VCaP (cell line): ENCODE measurements at regions not wholly inside any gene's neighbourhood (a gene's known extent, or its start where the extent isn't known, plus 50 kb on each side); places are given as distances from the start of the nearest gene placed in this dataset.

Experiments
- H3K27ac ChIP-seq: fragments of 450-650 bp; 2 replicates; pipeline ENCODE4 v1.5.1; 2017
- TF ChIP-seq, protein P1 (sequence below): fragments of 450-650 bp; conservative IDR thresholded peaks from 2 replicates; pipeline ENCODE4 v1.5.1; 2017; ENCODE audit warnings: mild to moderate bottlenecking, moderate library complexity

GRCh38 chr7:51647931-51648351, 331.3 kb upstream of the COBL start:
- H3K27ac ChIP-seq, result peak overlapping the region; percentile 64
- TF ChIP-seq, protein P1, sequence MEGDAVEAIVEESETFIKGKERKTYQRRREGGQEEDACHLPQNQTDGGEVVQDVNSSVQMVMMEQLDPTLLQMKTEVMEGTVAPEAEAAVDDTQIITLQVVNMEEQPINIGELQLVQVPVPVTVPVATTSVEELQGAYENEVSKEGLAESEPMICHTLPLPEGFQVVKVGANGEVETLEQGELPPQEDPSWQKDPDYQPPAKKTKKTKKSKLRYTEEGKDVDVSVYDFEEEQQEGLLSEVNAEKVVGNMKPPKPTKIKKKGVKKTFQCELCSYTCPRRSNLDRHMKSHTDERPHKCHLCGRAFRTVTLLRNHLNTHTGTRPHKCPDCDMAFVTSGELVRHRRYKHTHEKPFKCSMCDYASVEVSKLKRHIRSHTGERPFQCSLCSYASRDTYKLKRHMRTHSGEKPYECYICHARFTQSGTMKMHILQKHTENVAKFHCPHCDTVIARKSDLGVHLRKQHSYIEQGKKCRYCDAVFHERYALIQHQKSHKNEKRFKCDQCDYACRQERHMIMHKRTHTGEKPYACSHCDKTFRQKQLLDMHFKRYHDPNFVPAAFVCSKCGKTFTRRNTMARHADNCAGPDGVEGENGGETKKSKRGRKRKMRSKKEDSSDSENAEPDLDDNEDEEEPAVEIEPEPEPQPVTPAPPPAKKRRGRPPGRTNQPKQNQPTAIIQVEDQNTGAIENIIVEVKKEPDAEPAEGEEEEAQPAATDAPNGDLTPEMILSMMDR, result no peak

DNA sequence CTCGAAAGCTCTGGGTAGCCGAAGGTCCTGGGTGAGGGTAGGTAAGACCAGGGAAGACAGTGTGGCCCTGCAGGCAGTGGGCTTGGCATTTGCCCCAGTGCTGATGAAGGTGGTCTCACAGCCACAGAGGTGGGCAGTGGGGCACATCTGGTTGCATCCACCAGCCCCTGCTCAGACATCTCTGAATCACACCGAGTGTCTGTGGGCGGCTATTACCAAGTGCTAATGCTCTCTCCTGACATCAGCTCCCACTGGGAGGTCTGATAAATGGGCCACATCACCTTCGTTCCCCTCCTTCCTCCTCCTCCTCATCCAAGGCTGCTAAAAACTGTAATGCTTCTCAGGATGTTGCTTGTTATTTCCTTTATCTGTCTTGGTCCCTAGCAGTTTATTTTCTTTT, 330.9 kb upstream of the COBL start:
- peak overlapping the region; percentile 64 for H3K27ac ChIP-seq
- TF ChIP-seq, protein P1, result no peak

DNA sequence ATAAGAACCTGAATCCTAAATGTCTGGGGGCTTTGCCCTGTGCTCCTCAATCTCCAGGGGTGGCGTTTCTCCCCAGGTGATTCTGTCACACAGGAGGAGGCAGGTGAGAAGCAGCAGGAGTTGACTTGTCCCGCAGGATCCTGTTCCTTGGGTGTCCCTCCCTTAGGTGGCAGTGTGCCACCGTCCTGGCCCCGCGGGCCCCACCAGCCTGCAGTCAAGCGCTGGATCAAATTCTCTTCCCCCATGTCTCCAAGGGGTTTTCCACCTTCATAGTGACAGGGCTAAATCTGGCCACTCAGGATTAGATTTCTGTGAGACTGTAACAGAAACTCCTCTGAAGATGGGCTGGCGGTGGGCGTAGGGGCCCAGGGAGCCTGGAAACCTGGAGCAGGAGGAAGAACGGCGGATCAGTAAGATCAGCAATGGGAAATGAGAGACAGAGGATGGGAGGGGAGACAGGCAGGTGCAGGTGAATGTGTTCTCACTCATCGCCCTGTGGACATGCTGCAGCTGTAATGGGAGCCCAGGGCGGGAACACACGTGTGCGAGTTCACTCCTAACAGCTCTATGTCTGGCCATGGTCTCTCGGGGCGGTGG, 329.2 kb upstream of the COBL start:
- H3K27ac ChIP-seq, result no peak overlapping the region; the same call in 1 of the 2 replicates
- TF ChIP-seq, protein P1, result no peak

DNA sequence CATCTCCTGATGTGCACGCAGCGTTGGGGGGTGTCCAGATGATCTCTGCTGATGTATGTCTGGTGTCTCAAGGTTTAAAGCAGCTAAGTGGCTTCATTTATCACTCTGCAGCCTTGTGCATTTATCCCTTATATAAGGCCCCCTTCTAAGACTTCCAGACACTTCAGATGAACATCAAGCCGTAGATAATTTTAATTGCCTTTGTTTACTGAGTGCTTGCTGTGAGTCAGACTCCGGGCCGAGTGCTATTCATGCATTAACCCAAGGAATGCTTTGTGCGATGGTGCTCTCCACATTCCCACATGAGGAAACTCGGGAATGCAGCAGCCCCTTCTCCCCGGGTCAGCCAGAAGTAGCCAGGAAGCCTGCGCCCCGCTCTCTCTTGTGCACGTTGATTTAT, 328.6 kb upstream of the COBL start:
- H3K27ac ChIP-seq, result no peak overlapping the region; the same call in 1 of the 2 replicates
- TF ChIP-seq, protein P1, result no peak

- TF ChIP-seq, protein P1, result no peak
Observed at GRCh38 chr7:51644216-51644615, 327.6 kb upstream of the COBL start.

DNA sequence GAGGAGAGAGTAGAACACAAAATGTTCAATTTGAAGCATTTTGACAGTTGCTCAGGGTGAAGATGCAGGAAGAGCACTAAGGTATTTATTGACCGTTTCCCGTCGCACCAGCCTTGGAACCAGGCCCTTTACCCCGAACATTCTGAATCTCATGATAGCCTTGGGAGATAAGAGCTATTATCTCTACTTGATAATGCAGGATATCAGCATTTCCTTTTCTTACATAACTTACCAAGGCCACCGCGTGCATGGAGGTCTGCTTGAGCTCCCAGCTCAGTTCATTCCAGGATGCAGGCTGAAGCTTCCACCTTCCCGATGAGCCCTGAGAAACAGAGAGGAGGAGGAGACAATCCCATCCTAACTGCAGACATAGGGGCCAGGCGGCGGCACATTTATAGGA, 324.2 kb upstream of the COBL start:
- TF ChIP-seq, protein P1, result no peak
- peak overlapping the region; percentile 83 for H3K27ac ChIP-seq

More at GRCh38 chr7:51644216-51644615, 327.6 kb upstream of the COBL start:
- no peak overlapping the region for H3K27ac ChIP-seq

DNA sequence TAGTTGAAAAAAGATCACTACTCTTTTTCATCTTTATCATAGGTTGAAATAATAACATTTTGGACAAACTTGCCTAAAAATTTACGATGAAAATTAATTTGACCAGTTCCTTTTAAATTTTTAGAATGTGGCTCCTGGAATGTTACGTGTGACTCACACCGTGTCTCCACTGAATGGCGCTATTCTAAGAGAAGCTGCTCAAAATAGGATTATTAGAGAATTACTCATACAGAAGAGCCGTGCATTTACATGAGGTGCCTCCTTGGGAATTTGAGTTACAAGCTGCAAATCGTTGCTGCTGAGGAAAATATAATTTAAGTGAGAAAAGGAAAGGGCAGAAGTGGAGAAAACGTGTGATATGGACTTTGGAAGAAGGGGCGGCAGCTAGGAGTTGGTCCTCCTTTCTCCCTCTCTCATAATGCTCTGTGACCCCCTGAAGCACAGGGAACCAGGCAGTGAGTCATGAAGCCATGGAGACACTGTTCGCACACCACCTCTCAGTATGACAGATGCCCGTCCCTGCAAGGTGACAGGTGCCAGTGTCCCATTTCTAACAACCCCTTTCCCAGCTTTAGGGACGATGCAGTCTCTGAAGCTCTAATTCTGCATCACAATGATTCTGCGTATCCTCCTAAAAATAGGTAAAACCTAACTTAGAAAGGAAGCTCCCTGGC, 323.2 kb upstream of the COBL start:
- TF ChIP-seq, protein P1, result no peak
- peak overlapping the region; percentile 83 for H3K27ac ChIP-seq
